ENCODE measurements at regions not wholly inside any gene's neighbourhood (a gene's known extent, or its start where the extent isn't known, plus 50 kb on each side); places are given as distances from the start of the nearest gene placed in this dataset.

- no peak overlapping the region for H3K4me3 ChIP-seq
- H3K27ac ChIP-seq = no peak overlapping the region
Measured at GRCh38 chr1:239268941-239269340, 117.4 kb upstream of the CHRM3 start.

- Histone ChIP-seq H3K27ac (no peak overlapping the region), H3K4me3 (no peak overlapping the region)
Measured at GRCh38 chr1:239268007-239268406, 118.4 kb upstream of the CHRM3 start.

- no peak overlapping the region for H3K4me3 ChIP-seq
Measured at GRCh38 chr1:239263801-239264200, 122.6 kb upstream of the CHRM3 start.

GRCh38 chr1:239262538-239262937 lies 123.8 kb upstream of the CHRM3 start:
- Histone ChIP-seq H3K4me3 (no peak overlapping the region), H3K27ac (no peak overlapping the region)

More at GRCh38 chr1:239263801-239264200, 122.6 kb upstream of the CHRM3 start:
- H3K27ac ChIP-seq = no peak overlapping the region

- H3K27ac ChIP-seq = no peak overlapping the region
- H3K4me3 ChIP-seq = no peak overlapping the region
Measured at GRCh38 chr1:239261521-239261920, 124.8 kb upstream of the CHRM3 start.

GRCh38 chr1:239260842-239261241 lies 125.5 kb upstream of the CHRM3 start:
- no peak overlapping the region for H3K4me3 ChIP-seq
- no peak overlapping the region for H3K27ac ChIP-seq

GRCh38 chr1:239255628-239256160 lies 130.7 kb upstream of the CHRM3 start:
- H3K4me3 ChIP-seq = no peak overlapping the region

GRCh38 chr1:239254999-239255398 lies 131.4 kb upstream of the CHRM3 start:
- Histone ChIP-seq H3K27ac (no peak overlapping the region), H3K4me3 (no peak overlapping the region)

More at GRCh38 chr1:239255628-239256160, 130.7 kb upstream of the CHRM3 start:
- H3K27ac ChIP-seq = no peak overlapping the region

- Histone ChIP-seq H3K27ac (no peak overlapping the region), H3K4me3 (no peak overlapping the region)
Measured at GRCh38 chr1:239253032-239253431, 133.3 kb upstream of the CHRM3 start.

- Histone ChIP-seq H3K27ac (no peak overlapping the region), H3K4me3 (no peak overlapping the region)
Measured at GRCh38 chr1:239250353-239251035, 135.9 kb upstream of the CHRM3 start.

- Histone ChIP-seq H3K4me3 (no peak overlapping the region), H3K27ac (no peak overlapping the region)
Measured at GRCh38 chr1:239247285-239247684, 139.1 kb upstream of the CHRM3 start.

GRCh38 chr1:239244084-239244483 lies 142.3 kb upstream of the CHRM3 start:
- no peak overlapping the region for H3K4me3 ChIP-seq
- H3K27ac ChIP-seq = no peak overlapping the region

GRCh38 chr1:239243006-239243405 lies 143.4 kb upstream of the CHRM3 start:
- H3K27ac ChIP-seq = no peak overlapping the region
- no peak overlapping the region for H3K4me3 ChIP-seq

- H3K27ac ChIP-seq = no peak overlapping the region
- no peak overlapping the region for H3K4me3 ChIP-seq
Measured at GRCh38 chr1:239242404-239242803, 144.0 kb upstream of the CHRM3 start.

- Histone ChIP-seq H3K4me3 (no peak overlapping the region), H3K27ac (no peak overlapping the region)
Measured at GRCh38 chr1:239240736-239241135, 145.6 kb upstream of the CHRM3 start.

GRCh38 chr1:239239529-239239928 lies 146.8 kb upstream of the CHRM3 start:
- Histone ChIP-seq H3K27ac (no peak overlapping the region), H3K4me3 (no peak overlapping the region)

- no peak overlapping the region for H3K4me3 ChIP-seq
- no peak overlapping the region for H3K27ac ChIP-seq
Measured at GRCh38 chr1:239237912-239238311, 148.5 kb upstream of the CHRM3 start.

- Histone ChIP-seq H3K4me3 (no peak overlapping the region), H3K27ac (no peak overlapping the region)
Measured at GRCh38 chr1:239233626-239234025, 152.7 kb upstream of the CHRM3 start.

- H3K4me3 ChIP-seq = no peak overlapping the region
- no peak overlapping the region for H3K27ac ChIP-seq
Measured at GRCh38 chr1:239232921-239233320, 153.4 kb upstream of the CHRM3 start.

- Histone ChIP-seq H3K4me3 (no peak overlapping the region), H3K27ac (no peak overlapping the region)
Measured at GRCh38 chr1:239228451-239228850, 157.9 kb upstream of the CHRM3 start.

GRCh38 chr1:239225396-239225795 lies 161.0 kb upstream of the CHRM3 start:
- Histone ChIP-seq H3K27ac (no peak overlapping the region), H3K4me3 (no peak overlapping the region)

- H3K4me3 ChIP-seq = no peak overlapping the region
- no peak overlapping the region for H3K27ac ChIP-seq
Measured at GRCh38 chr1:239224100-239224499, 162.3 kb upstream of the CHRM3 start.

All from skin epidermis (tissue), 12 donors.